COLO668 (cell line): ENCODE measurements at regions not wholly inside any gene's neighbourhood (a gene's known extent, or its start where the extent isn't known, plus 50 kb on each side); places are given as distances from the start of the nearest gene placed in this dataset.

ENCODE experiments used
- DNase-seq: peaks from one replicate; lab custom pipeline; 2025; ENCODE audit not compliant: unreplicated experiment; lab: John Stamatoyannopoulos, UW

GRCh38 chr2:129927696-129928095 is 51.8 kb upstream of the RAB6C start:
- DNase-seq = no peak

GRCh38 chr2:129929321-129930290 is 49.9 kb upstream of the RAB6C start:
- DNase-seq = no peak
